H1 (cell line): ENCODE measurements at regions not wholly inside any gene's neighbourhood (a gene's known extent, or its start where the extent isn't known, plus 50 kb on each side); places are given as distances from the start of the nearest gene placed in this dataset.

Experiments
- CTCF ChIA-PET: fragments of 300-600 bp; sonication (Branson Sonifier 250); formaldehyde crosslinking; loops from one replicate; lab custom pipeline; 2021; ENCODE audit not compliant: partially characterized antibody; lab: Charles Lee
- POLR2A ChIA-PET: fragments of 300-600 bp; sonication (Branson Sonifier 250); formaldehyde crosslinking; loops from one replicate; lab custom pipeline; 2021; ENCODE audit warnings: inconsistent platforms; ENCODE audit not compliant: partially characterized antibody; lab: Charles Lee
- DNase-seq, 2 experiments: peaks; one replicate each; pipeline versions ENCODE4 v3.0.0 to v3.0.0-alpha.2; 2010 to 2022; ENCODE audit warnings: low spot score in 2 of 2, low read depth in 1 of 2, mixed read lengths in 1 of 2
- FAIRE-seq: peaks from 2 replicates; lab custom pipeline; 2011; peaks lifted over from hg19 to GRCh38; lab: Jason Lieb, UNC
- H2AFZ ChIP-seq: 2 replicates; pipeline ENCODE4 v1.8.1; 2012; ENCODE audit warnings: low read length, inconsistent platforms
- H2AK5ac ChIP-seq: 2 replicates; pipeline ENCODE4 v1.6.1; 2013; ENCODE audit warnings: low read depth, low read length
- H2BK120ac ChIP-seq: replicated peaks from 2 replicates; pipeline ENCODE3; 2013; ENCODE audit warnings: low read depth, low read length, inconsistent platforms
- H2BK12ac ChIP-seq: 2 replicates; pipeline ENCODE4 v1.6.1; 2013; ENCODE audit warnings: low read depth, low read length
- H2BK15ac ChIP-seq: 2 replicates; pipeline ENCODE4 v1.6.1; 2013; ENCODE audit warnings: low read length
- H2BK20ac ChIP-seq: 2 replicates; pipeline ENCODE4 v1.6.1; 2013; ENCODE audit warnings: low read length
- H2BK5ac ChIP-seq: 2 replicates; pipeline ENCODE4 v1.6.1; 2013; ENCODE audit warnings: low read depth, low read length
- H3K14ac ChIP-seq: 2 replicates; pipeline ENCODE4 v1.6.1; 2013; ENCODE audit warnings: inconsistent platforms; ENCODE audit not compliant: insufficient read length
- H3K18ac ChIP-seq: 2 replicates; pipeline ENCODE4 v1.6.1; 2013; ENCODE audit warnings: low read length; ENCODE audit errors: extremely low read depth
- H3K23ac ChIP-seq: 2 replicates; pipeline ENCODE4 v1.6.1; 2013; ENCODE audit warnings: inconsistent platforms; ENCODE audit not compliant: insufficient read length
- H3K23me2 ChIP-seq: 2 replicates; pipeline ENCODE4 v1.6.1; 2013; ENCODE audit warnings: low read depth, low read length
- H3K27ac ChIP-seq: 2 replicates; pipeline ENCODE4 v1.6.1; 2011; ENCODE audit warnings: low read depth, low read length, inconsistent platforms
- H3K27me3 ChIP-seq, 4 experiments: replicated peaks in 1 of 4; 1 replicate in 1 of 4; 2 replicates in 3 of 4; pipeline versions ENCODE4 v1.6.1 to v1.8.1; 2011 to 2013; ENCODE audit warnings: low read length in 3 of 4, mild to moderate bottlenecking in 3 of 4, inconsistent platforms in 2 of 4, mixed read lengths in 2 of 4, moderate library complexity in 1 of 4; ENCODE audit not compliant: control insufficient read depth in 3 of 4, insufficient read depth in 3 of 4; ENCODE audit errors: extremely low read depth in 1 of 4
- H3K36me3 ChIP-seq, 4 experiments: 2 replicates each; pipeline versions ENCODE4 v1.6.1 to v1.8.1; 2011 to 2013; ENCODE audit warnings: mild to moderate bottlenecking in 4 of 4, low read length in 3 of 4, moderate library complexity in 2 of 4, control low read depth in 1 of 4, inconsistent platforms in 1 of 4; ENCODE audit not compliant: insufficient read depth in 4 of 4, control insufficient read depth in 2 of 4
- H3K4ac ChIP-seq: replicated peaks from 2 replicates; pipeline ENCODE3; 2013; ENCODE audit warnings: low read length, low read depth, mixed read lengths, inconsistent platforms; ENCODE audit not compliant: insufficient read length
- H3K4me1 ChIP-seq, 4 experiments: replicated peaks in 1 of 4; 1 replicate in 1 of 4; 2 replicates in 3 of 4; pipeline versions ENCODE4 v1.6.1 to v1.8.1; 2011 to 2013; ENCODE audit warnings: low read length in 3 of 4, inconsistent platforms in 2 of 4, mixed read lengths in 1 of 4; ENCODE audit not compliant: insufficient read depth in 4 of 4, control insufficient read depth in 3 of 4
- H3K4me2 ChIP-seq, 2 experiments: 2 replicates each; pipeline versions ENCODE4 v1.6.1 to v1.8.1; 2011 to 2013; ENCODE audit warnings: low read depth in 2 of 2, low read length in 2 of 2, control low read depth in 1 of 2, inconsistent platforms in 1 of 2, mild to moderate bottlenecking in 1 of 2; ENCODE audit not compliant: insufficient read depth in 1 of 2
- H3K4me3 ChIP-seq, 4 experiments: fragments of 200-600, 300-600 bp in 1 of 4; sonication (generic), shearing (Covaris generic), sonication (Bioruptor Twin) in 1 of 4; 2 replicates each; pipeline versions ENCODE4 v1.5.1 to v1.8.1; 2011 to 2016; ENCODE audit warnings: low read length in 4 of 4, low read depth in 3 of 4, control low read depth in 2 of 4, inconsistent platforms in 2 of 4, mild to moderate bottlenecking in 2 of 4, mixed read lengths in 1 of 4, moderate library complexity in 1 of 4; ENCODE audit not compliant: insufficient read depth in 2 of 4; ENCODE audit errors: extremely low read depth in 1 of 4
- H3K56ac ChIP-seq: replicated peaks from 2 replicates; pipeline ENCODE3; 2013; ENCODE audit warnings: low read depth, mild to moderate bottlenecking, mixed read lengths, low read length, inconsistent platforms; ENCODE audit not compliant: insufficient read length
- H3K79me1 ChIP-seq: 2 replicates; pipeline ENCODE4 v1.6.1; 2013; ENCODE audit warnings: low read depth, low read length, control low read depth
- H3K79me2 ChIP-seq, 2 experiments: 2 replicates each; pipeline versions ENCODE4 v1.6.1 to v1.8.1; 2012 to 2013; ENCODE audit warnings: low read length in 2 of 2, mild to moderate bottlenecking in 2 of 2, inconsistent platforms in 1 of 2; ENCODE audit not compliant: insufficient read depth in 2 of 2, control insufficient read depth in 1 of 2
- H3K9ac ChIP-seq, 4 experiments: replicated peaks in 1 of 4; 1 replicate in 1 of 4; 2 replicates in 3 of 4; pipeline versions ENCODE4 v1.6.1 to v1.8.1; 2011 to 2013; ENCODE audit warnings: low read depth in 3 of 4, low read length in 3 of 4, control low read depth in 2 of 4, mild to moderate bottlenecking in 2 of 4, moderate library complexity in 2 of 4, inconsistent platforms in 1 of 4; ENCODE audit errors: extremely low read depth in 1 of 4
- H3K9me3 ChIP-seq, 2 experiments: 2 replicates each; pipeline versions ENCODE4 v1.6.1 to v1.8.1; 2012 to 2013; ENCODE audit warnings: mild to moderate bottlenecking in 2 of 2, moderate library complexity in 2 of 2, control low read depth in 1 of 2, inconsistent platforms in 1 of 2, low read depth in 1 of 2, low read length in 1 of 2, mixed read lengths in 1 of 2; ENCODE audit not compliant: insufficient read depth in 2 of 2
- H4K20me1 ChIP-seq, 2 experiments: replicated peaks in 1 of 2; 2 replicates each; pipeline versions ENCODE3 to v1.8.1; 2011 to 2013; ENCODE audit warnings: inconsistent platforms in 2 of 2, low read length in 2 of 2, mild to moderate bottlenecking in 1 of 2; ENCODE audit not compliant: insufficient read depth in 2 of 2, control insufficient read depth in 1 of 2
- H4K5ac ChIP-seq: 2 replicates; pipeline ENCODE4 v1.6.1; 2013; ENCODE audit warnings: low read length, low read depth, mixed read lengths, inconsistent platforms; ENCODE audit not compliant: insufficient read length
- H4K8ac ChIP-seq: 2 replicates; pipeline ENCODE4 v1.8.0; 2013; ENCODE audit warnings: mild to moderate bottlenecking, moderate library complexity, low read length, inconsistent platforms; ENCODE audit not compliant: insufficient read depth; ENCODE audit errors: extremely low read depth
- H4K91ac ChIP-seq: replicated peaks from 2 replicates; pipeline ENCODE3; 2013; ENCODE audit warnings: low read length, mixed read lengths, inconsistent platforms; ENCODE audit not compliant: insufficient read length
- BACH1 ChIP-seq: IDR thresholded peaks from 2 replicates; pipeline ENCODE4 v1.6.1; 2012; ENCODE audit warnings: low read length, improper control_type of control experiment
- EZH2 ChIP-seq: fragments of 200-600 bp; sonication (generic); IDR thresholded peaks from 2 replicates; pipeline ENCODE4 v1.7.1; 2012; ENCODE audit warnings: low read depth, mild to moderate bottlenecking, moderate library complexity, low read length, inconsistent platforms; ENCODE audit not compliant: severe bottlenecking
- HDAC6 ChIP-seq: IDR thresholded peaks from one replicate; pipeline ENCODE4 v1.7.1; 2012; ENCODE audit warnings: low read depth, mild to moderate bottlenecking, inconsistent platforms, low read length, moderate library complexity
- JUND ChIP-seq: IDR thresholded peaks from 2 replicates; pipeline ENCODE4 v1.6.1; 2011; ENCODE audit warnings: mild to moderate bottlenecking, improper control_type of control experiment, low read length
- RNF2 ChIP-seq: fragments of 200-900, 300-1000 bp; sonication (generic); IDR thresholded peaks from 2 replicates; pipeline ENCODE4 v1.7.1; 2016; ENCODE audit warnings: borderline replicate concordance, low read depth, mild to moderate bottlenecking, antibody characterized with exemption, low read length; ENCODE audit not compliant: poor library complexity, severe bottlenecking; ENCODE audit errors: missing control alignments
- WGBS, 2 experiments: shearing (Covaris generic) in 1 of 2; methylation state at CpG; one replicate each; pipeline versions ENCODE4 v1.1.6 to v1.1.7; 2013 to 2015; ENCODE audit warnings: low lambda C conversion rate in 2 of 2, mixed read lengths in 2 of 2, inconsistent platforms in 1 of 2, low coverage in 1 of 2, missing lambda C conversion rate in 1 of 2; ENCODE audit not compliant: insufficient replicate concordance in 2 of 2, insufficient coverage in 1 of 2, insufficient read length in 1 of 2; ENCODE audit errors: extremely low coverage in 1 of 2, missing lambda C conversion rate in 1 of 2; 5-methylcytosine and 5-hydroxymethylcytosine counted together

DNA sequence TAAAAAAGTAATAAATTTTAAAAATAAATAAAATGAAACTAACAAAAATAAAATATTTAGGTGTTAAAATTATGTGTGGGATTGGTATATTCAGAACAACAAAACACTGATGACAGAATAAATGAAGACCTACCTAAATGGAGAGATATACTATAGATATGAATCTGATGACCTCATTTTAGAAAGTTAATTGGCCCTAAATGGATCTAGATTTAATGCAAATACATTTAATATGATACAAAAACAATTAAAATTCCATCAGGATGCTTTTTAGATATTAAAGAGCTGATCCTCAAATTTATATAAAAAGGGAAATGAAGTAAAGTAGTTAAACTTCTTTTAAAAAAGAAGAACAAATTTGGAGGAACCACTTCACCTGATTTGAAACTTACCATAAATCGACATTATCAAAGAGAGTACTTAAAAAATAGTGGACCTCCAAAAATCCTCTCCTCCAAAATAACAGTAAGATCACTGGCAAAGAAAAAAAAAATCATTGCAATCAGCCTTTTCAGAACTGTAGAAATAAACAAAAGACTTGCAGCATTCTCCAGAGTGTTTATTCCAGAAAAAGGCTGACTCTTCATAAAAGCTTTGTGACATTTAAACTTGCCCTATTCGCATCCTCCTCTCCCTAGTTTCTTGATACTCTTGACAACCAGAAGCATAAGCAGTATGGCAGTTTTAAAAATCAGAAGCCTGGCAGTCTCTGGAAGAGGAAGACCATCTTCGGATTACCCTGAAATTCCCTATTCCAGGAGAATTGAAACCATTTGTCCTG lies 125.9 kb upstream of the AKR1E2 start:
- Histone ChIP-seq H4K91ac (no peak overlapping the region), H2BK15ac (no peak overlapping the region), H2BK12ac (no peak overlapping the region), H3K27ac (no peak overlapping the region), H4K5ac (no peak overlapping the region), H3K9me3 (no peaks in the 10 kb centered on the region), H3K79me1 (no peaks in the 10 kb centered on the region), H3K23ac (no peak overlapping the region), H2AFZ (0 out of 2 replicates have a peak overlapping the region, but pooled peaks have one; percentile 6), H3K9ac (no peak overlapping the region), H3K79me2 (no peaks in the 10 kb centered on the region), H3K18ac (no peak overlapping the region), H3K4me3 (no peak overlapping the region), H3K56ac (no peak overlapping the region), H2BK5ac (no peak overlapping the region), H2BK120ac (no peak overlapping the region), H3K36me3 (no peaks in the 10 kb centered on the region), H3K14ac (no peak overlapping the region), H2AK5ac (no peak overlapping the region), H3K4me2 (no peak overlapping the region), H2BK20ac (no peak overlapping the region), H4K20me1 (no peaks in the 10 kb centered on the region), H3K4me1 (peaks cover 0 to 2% (median 0%) of the 10 kb centered on the region in 4 experiments; a peak in 1 of 7 replicates), H3K23me2 (no peaks in the 10 kb centered on the region), H3K4ac (no peak overlapping the region), H3K27me3 (no peaks in the 10 kb centered on the region), H4K8ac (no peak overlapping the region)
- ChIA-PET POLR2A (no interaction called here), CTCF (interaction anchor here (1.1 to 1.2 kb wide), 2 partner anchors 10 to 362 kb away, joined by 3 read pairs; no protein-coding TSS in a partner anchor)
- DNase-seq (no peak), FAIRE-seq (no peak)
- WGBS, 2 experiments, result 95% methylated on average over 3 of the region's 3 CpGs; no CpG with 5 or more reads in 1 of the 2 experiments
- TF ChIP-seq HDAC6, result no peak
- no peak for TF ChIP-seq JUND
- no peak for TF ChIP-seq BACH1
- TF ChIP-seq EZH2, result no peak
- no peak for TF ChIP-seq RNF2
